ENCODE measurements at regions not wholly inside any gene's neighbourhood (a gene's known extent, or its start where the extent isn't known, plus 50 kb on each side); places are given as distances from the start of the nearest gene placed in this dataset.

GRCh38 chr4:29718136-29718535 is 1002.0 kb upstream of the PCDH7 start:
- POLR2A ChIA-PET = no interaction called here
- no peak overlapping the region for H3K4me3 ChIP-seq (replicated peaks in 1 of 3; ENCODE audit: insufficient read depth in 1 of 3, low read depth in 1 of 3, low read length in 3 of 3)
- H4K20me1 ChIP-seq (replicated peaks; ENCODE audit: control insufficient read depth, extremely low read depth, insufficient read depth, low read length) = no peaks in the 10 kb centered on the region
- no peak overlapping the region for H2AFZ ChIP-seq (ENCODE audit: low read depth, low read length)
- H3K9ac ChIP-seq (replicated peaks; ENCODE audit: extremely low read depth, insufficient read depth, low read length) = no peak overlapping the region
- H3K79me2 ChIP-seq (ENCODE audit: control insufficient read depth, insufficient read depth, low read length) = no peaks in the 10 kb centered on the region
- TF ChIP-seq FOS (IDR thresholded peaks at IDR 0.05; ENCODE audit: borderline replicate concordance, insufficient read depth, low read length) (no peak), EZH2 (IDR thresholded peaks at IDR 0.05; ENCODE audit: borderline replicate concordance, low read depth, low read length, severe bottlenecking) (no peak), CTCF (IDR thresholded peaks at IDR 0.05; ENCODE audit: extremely low read depth in 1 of 2, insufficient read depth in 1 of 2, low read depth in 1 of 2, low read length in 2 of 2) (no peak), MAX (IDR thresholded peaks at IDR 0.05; ENCODE audit: insufficient read depth, insufficient read length) (no peak), JUN (IDR thresholded peaks at IDR 0.05; ENCODE audit: borderline replicate concordance, insufficient read depth, insufficient read length, low read depth) (no peak), POLR2A (IDR thresholded peaks at IDR 0.05; ENCODE audit: low read depth, low read length) (no peak), MYC (IDR thresholded peaks at IDR 0.05; ENCODE audit: low read depth, low read length) (no peak), GATA2 (IDR thresholded peaks at IDR 0.05; ENCODE audit: insufficient read depth, insufficient read length, low read depth, low read length) (no peak), POLR2AphosphoS5 (IDR thresholded peaks at IDR 0.05; ENCODE audit: insufficient read depth, low read depth, low read length) (no peak)
- no TSS peak for BruUV-seq (replicated peaks)
- H3K4me2 ChIP-seq (ENCODE audit: insufficient read depth, low read length) = no peak overlapping the region
- H3K4me1 ChIP-seq (ENCODE audit: control insufficient read depth, extremely low read depth, insufficient read depth, low read length) = no peaks in the 10 kb centered on the region
- H3K27ac ChIP-seq (ENCODE audit: insufficient read depth, low read depth, low read length) = no peak overlapping the region
- no peaks in the 10 kb centered on the region for H3K27me3 ChIP-seq (ENCODE audit: control insufficient read depth in 2 of 2, insufficient read depth in 2 of 2, low read length in 2 of 2)
- no peaks in the 10 kb centered on the region for H3K36me3 ChIP-seq (ENCODE audit: control insufficient read depth in 2 of 2, extremely low read depth in 1 of 2, insufficient read depth in 2 of 2, low read length in 2 of 2)
- H3K9me3 ChIP-seq (replicated peaks; ENCODE audit: control insufficient read depth, insufficient read depth, low read length) = no peaks in the 10 kb centered on the region
- no peaks in the 10 kb centered on the region for H3K9me1 ChIP-seq (replicated peaks; ENCODE audit: control insufficient read depth, extremely low read depth, insufficient read depth, low read length)
- intact Hi-C loops (cut with micrococcal nuclease) = no loop called here
- no peak for DNase-seq (ENCODE audit: low read depth, low spot score)
- no peak for FAIRE-seq
- dilution Hi-C loops (cut with MboI; ENCODE audit: extremely low pct_ligation_motif_present, low sequenced_read_pairs) = no loop called here
- CTCF ChIA-PET = no interaction called here

All from endothelial cell of umbilical vein (primary cell).